Mucosa of descending colon (tissue), 3 donors: ENCODE measurements at regions not wholly inside any gene's neighbourhood (a gene's known extent, or its start where the extent isn't known, plus 50 kb on each side); places are given as distances from the start of the nearest gene placed in this dataset.

ENCODE experiments used
- ATAC-seq: fragments of 200-7000 bp; cut with Tn5 transposase; one replicate; pipeline ENCODE4 v1.9.1; 2020; ENCODE audit warnings: mild to moderate bottlenecking, moderate library complexity
- DNase-seq, 3 donors: peaks; one replicate each; pipeline ENCODE4 v3.0.0-alpha.2; 2020
- H3K36me3 ChIP-seq: fragments of 200-600 bp; one replicate; pipeline ENCODE4 v1.8.0; 2021; ENCODE audit warnings: low read depth, mild to moderate bottlenecking
- H3K4me1 ChIP-seq: fragments of 200-600 bp; one replicate; pipeline ENCODE4 v1.8.0; 2021; ENCODE audit warnings: low read depth, mild to moderate bottlenecking
- H3K4me3 ChIP-seq: fragments of 200-600 bp; one replicate; pipeline ENCODE4 v1.8.0; 2021; ENCODE audit warnings: mild to moderate bottlenecking
- H3K9me3 ChIP-seq: fragments of 200-600 bp; one replicate; pipeline ENCODE4 v1.8.0; 2021; ENCODE audit warnings: mild to moderate bottlenecking
- intact Hi-C, 2 donors: fragments of 100-400 bp; cut with DNase I in 1 of 2; cut with micrococcal nuclease in 1 of 2; formaldehyde crosslinking; loops; one replicate each; pipeline versions ENCODE4 v1.11.0 to v1.11.1; 2022; cut with DNase I, micrococcal nuclease
- TF ChIP-seq, protein P1 (sequence below): fragments of 200-600 bp; IDR thresholded peaks from one replicate; pipeline ENCODE4 v1.8.0; 2022; ENCODE audit warnings: antibody characterized with exemption, mild to moderate bottlenecking
- donor health status: DM: no; HTN: no; CAD: no; lungs with moderate emphysema.
- donor health status: DM: no; HTN: no; CAD: no.
- donor health status: DM: no; HTN: yes; CAD: no.

DNA sequence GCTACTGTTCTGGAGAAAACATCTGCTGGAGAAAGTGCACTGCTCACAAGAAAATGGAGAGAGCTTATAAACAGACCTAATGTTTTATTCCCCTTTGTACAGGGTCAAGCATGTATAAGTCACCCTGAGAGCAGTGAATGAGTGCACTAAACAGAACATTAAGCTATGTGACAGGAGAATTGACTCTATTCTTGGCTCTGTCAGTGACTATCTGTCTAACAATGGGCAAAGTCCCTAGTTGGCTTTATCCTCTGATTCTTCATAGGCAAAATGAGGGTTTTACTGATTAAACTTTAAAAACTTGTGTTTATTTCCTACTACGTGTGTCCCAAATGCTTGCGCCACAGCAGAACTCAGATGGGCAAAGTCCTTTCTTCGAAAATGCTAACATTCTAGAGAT is 655.1 kb upstream of the SLC39A10 start:
- Histone ChIP-seq H3K4me3 (no peak overlapping the region), H3K9me3 (no peaks in the 10 kb centered on the region), H3K36me3 (no peaks in the 10 kb centered on the region), H3K4me1 (no peaks in the 10 kb centered on the region)
- no peak for DNase-seq
- intact Hi-C loops, result no loop called here
- TF ChIP-seq, protein P1, sequence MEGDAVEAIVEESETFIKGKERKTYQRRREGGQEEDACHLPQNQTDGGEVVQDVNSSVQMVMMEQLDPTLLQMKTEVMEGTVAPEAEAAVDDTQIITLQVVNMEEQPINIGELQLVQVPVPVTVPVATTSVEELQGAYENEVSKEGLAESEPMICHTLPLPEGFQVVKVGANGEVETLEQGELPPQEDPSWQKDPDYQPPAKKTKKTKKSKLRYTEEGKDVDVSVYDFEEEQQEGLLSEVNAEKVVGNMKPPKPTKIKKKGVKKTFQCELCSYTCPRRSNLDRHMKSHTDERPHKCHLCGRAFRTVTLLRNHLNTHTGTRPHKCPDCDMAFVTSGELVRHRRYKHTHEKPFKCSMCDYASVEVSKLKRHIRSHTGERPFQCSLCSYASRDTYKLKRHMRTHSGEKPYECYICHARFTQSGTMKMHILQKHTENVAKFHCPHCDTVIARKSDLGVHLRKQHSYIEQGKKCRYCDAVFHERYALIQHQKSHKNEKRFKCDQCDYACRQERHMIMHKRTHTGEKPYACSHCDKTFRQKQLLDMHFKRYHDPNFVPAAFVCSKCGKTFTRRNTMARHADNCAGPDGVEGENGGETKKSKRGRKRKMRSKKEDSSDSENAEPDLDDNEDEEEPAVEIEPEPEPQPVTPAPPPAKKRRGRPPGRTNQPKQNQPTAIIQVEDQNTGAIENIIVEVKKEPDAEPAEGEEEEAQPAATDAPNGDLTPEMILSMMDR, result no peak
- ATAC-seq, result no peak

DNA sequence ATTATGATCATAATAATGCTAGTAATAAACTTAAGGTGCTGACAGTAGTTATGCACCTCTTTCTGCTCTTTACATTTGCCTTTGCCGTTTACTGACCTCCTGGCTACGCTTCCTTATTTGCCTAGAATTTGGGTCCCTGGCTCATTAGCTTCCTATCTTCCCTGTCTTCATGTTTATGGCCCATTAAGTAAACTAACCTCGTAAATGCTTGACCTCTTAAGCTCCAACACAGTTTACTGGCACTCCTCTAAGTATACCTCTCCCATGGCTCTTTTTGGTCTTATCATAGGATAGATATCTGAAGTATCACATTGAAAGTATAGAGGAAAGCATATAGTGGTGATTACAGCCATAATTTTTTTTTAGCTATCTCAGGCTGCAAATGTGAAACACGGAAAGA is 657.3 kb upstream of the SLC39A10 start:
- no peaks in the 10 kb centered on the region for H3K9me3 ChIP-seq
- no peaks in the 10 kb centered on the region for H3K4me1 ChIP-seq
- H3K36me3 ChIP-seq, result no peaks in the 10 kb centered on the region
- intact Hi-C loops, result no loop called here
- TF ChIP-seq, protein P1, result no peak
- ATAC-seq (no peak), DNase-seq (no peak)
- no peak overlapping the region for H3K4me3 ChIP-seq

DNA sequence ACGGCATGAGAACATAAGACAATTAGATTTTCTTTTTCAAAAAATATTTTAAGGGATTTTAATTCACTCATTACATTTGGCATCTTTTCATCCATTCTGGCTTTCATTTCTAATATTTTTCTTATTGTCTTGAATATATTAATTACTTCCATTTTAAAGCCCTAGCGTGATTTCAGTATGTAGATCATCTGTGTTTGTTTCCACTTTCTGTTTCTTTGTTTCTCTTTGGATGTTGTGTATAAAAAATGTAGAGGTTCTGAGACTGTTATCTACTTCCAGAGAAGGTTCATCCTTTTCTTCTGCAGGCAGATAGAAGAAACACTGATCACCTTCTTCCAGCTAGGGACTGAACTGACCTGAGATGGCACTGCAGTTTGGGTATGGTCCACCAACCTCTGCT is 664.4 kb upstream of the SLC39A10 start:
- no peaks in the 10 kb centered on the region for H3K9me3 ChIP-seq
- ATAC-seq (no peak), DNase-seq (no peak)
- H3K36me3 ChIP-seq, result no peaks in the 10 kb centered on the region
- no peaks in the 10 kb centered on the region for H3K4me1 ChIP-seq
- no peak overlapping the region for H3K4me3 ChIP-seq
- TF ChIP-seq, protein P1, result no peak
- intact Hi-C loops, result no loop called here

DNA sequence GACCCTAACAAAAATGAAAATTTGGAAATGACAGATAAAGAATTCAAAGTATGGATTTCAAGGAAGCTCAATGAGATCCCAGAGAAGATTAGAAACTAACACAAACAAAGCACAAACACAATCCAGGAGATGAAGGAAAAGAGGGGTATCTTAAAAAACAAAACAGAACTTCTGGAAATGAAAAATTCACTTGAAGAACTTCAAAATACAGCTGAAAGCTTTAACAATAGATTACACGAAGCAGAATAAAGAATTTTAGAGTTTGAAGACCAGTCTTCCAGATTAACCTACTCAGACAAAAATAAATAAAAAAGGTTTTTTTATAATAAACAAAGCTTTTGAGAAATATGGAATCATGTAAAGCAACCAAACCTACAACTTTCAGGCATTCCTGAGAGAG is 671.8 kb upstream of the SLC39A10 start:
- Histone ChIP-seq H3K36me3 (no peaks in the 10 kb centered on the region), H3K9me3 (peaks cover 8% of the 10 kb centered on the region), H3K4me3 (no peak overlapping the region), H3K4me1 (no peaks in the 10 kb centered on the region)
- intact Hi-C loops, result no loop called here
- ATAC-seq (no peak), DNase-seq (no peak)
- TF ChIP-seq, protein P1, result no peak

DNA sequence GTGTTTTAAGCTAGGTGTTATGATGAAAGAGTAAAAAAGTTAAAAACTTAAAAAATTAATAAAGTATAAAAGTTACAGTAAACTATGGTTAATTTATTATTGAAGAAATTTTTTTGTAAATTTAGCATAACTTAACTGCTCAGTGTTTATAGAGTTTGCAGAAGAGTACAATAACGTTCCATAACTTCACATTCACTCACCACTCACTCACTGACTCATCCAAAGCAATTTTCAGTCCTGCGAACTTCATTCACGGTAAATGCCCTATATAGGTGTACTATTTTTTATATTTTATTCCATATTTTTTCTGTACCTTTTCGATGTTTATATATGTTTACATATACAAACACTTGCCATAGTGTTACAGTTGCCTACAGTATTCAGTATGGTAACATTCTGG is 694.8 kb upstream of the SLC39A10 start:
- H3K4me3 ChIP-seq, result no peak overlapping the region
- DNase-seq (no peak), ATAC-seq (no peak)
- intact Hi-C loops, result no loop called here
- no peaks in the 10 kb centered on the region for H3K4me1 ChIP-seq
- TF ChIP-seq, protein P1, result no peak
- peaks cover 3% of the 10 kb centered on the region for H3K9me3 ChIP-seq
- H3K36me3 ChIP-seq, result no peaks in the 10 kb centered on the region

DNA sequence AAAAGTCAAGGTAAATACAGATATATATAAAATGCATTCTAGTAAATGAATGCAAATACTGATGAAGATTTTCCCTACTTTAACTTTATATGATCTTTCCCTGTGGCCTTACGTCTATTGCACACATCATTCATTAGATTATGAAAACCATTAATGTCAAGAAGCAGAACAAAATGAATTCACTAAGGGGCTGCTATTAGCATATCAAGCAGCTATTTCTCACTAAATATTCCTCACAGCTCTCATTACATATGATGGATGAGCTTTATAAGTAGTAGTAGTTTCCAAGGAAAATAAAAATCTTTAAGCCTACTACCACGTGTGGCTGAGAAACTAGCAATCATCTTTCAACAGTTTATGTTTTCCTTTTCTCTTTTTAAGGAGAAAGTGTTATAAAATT is 702.8 kb upstream of the SLC39A10 start:
- no peaks in the 10 kb centered on the region for H3K4me1 ChIP-seq
- TF ChIP-seq, protein P1, result no peak
- ATAC-seq (no peak), DNase-seq (no peak)
- intact Hi-C loops, result no loop called here
- no peak overlapping the region for H3K4me3 ChIP-seq
- H3K36me3 ChIP-seq, result no peaks in the 10 kb centered on the region
- H3K9me3 ChIP-seq, result no peaks in the 10 kb centered on the region
